H1 (cell line): ENCODE measurements at regions not wholly inside any gene's neighbourhood (a gene's known extent, or its start where the extent isn't known, plus 50 kb on each side); places are given as distances from the start of the nearest gene placed in this dataset.

Experiments
- BCL11A ChIP-seq, 2 experiments: IDR thresholded peaks; one replicate each; pipeline ENCODE4 v1.6.1; 2011; ENCODE audit warnings: low read depth in 2 of 2, low read length in 2 of 2, mild to moderate bottlenecking in 2 of 2
- CTCF ChIP-seq, 3 experiments: IDR thresholded peaks; 1 replicate in 2 of 3; 2 replicates in 1 of 3; pipeline versions ENCODE4 v1.5.1 to v1.6.1; 2011; ENCODE audit warnings: low read length in 3 of 3, mild to moderate bottlenecking in 3 of 3, inconsistent platforms in 2 of 3, low read depth in 1 of 3, moderate library complexity in 1 of 3; ENCODE audit not compliant: insufficient read depth in 1 of 3; ENCODE audit errors: control extremely low read depth in 1 of 3
- EGR1 ChIP-seq: IDR thresholded peaks from 2 replicates; pipeline ENCODE4 v1.6.1; 2011; ENCODE audit warnings: low read depth, low read length, borderline replicate concordance
- JUN ChIP-seq: IDR thresholded peaks from 2 replicates; pipeline ENCODE4 v1.6.1; 2011; ENCODE audit warnings: low read depth, mild to moderate bottlenecking, improper control_type of control experiment, low read length
- KDM4A ChIP-seq: IDR thresholded peaks from one replicate; pipeline ENCODE4 v1.7.1; 2012; ENCODE audit warnings: low read depth, mild to moderate bottlenecking, moderate library complexity, low read length, inconsistent platforms; ENCODE audit not compliant: severe bottlenecking
- MAX ChIP-seq: IDR thresholded peaks from 2 replicates; pipeline ENCODE4 v1.6.1; 2012; ENCODE audit warnings: inconsistent platforms
- PHF8 ChIP-seq: fragments of 200-600 bp; sonication (generic); conservative IDR thresholded peaks from 2 replicates; pipeline ENCODE4 v1.7.1; 2012; ENCODE audit warnings: low read depth, mild to moderate bottlenecking, inconsistent platforms, low read length, moderate library complexity
- POLR2A ChIP-seq, 2 experiments: IDR thresholded peaks; 1 replicate in 1 of 2; 2 replicates in 1 of 2; pipeline ENCODE4 v1.6.1; 2011; ENCODE audit warnings: low read depth in 2 of 2, low read length in 2 of 2, mild to moderate bottlenecking in 2 of 2; ENCODE audit errors: control extremely low read depth in 1 of 2
- RBBP5 ChIP-seq: IDR thresholded peaks from 2 replicates; pipeline ENCODE4 v1.7.1; 2012; ENCODE audit warnings: low read depth, mild to moderate bottlenecking, inconsistent platforms, low read length, moderate library complexity, borderline replicate concordance
- RFX5 ChIP-seq: IDR thresholded peaks from 2 replicates; pipeline ENCODE4 v1.6.1; 2011; ENCODE audit warnings: low read depth, low read length, improper control_type of control experiment, borderline replicate concordance
- SIN3A ChIP-seq, 2 experiments: IDR thresholded peaks in 1 of 2; conservative IDR thresholded peaks in 1 of 2; 2 replicates each; pipeline ENCODE4 v1.6.1; 2011 to 2012; ENCODE audit warnings: low read length in 2 of 2, improper control_type of control experiment in 1 of 2, low read depth in 1 of 2, mild to moderate bottlenecking in 1 of 2
- SP1 ChIP-seq: IDR thresholded peaks from 2 replicates; pipeline ENCODE4 v1.6.1; 2011; ENCODE audit warnings: low read depth, low read length
- SRF ChIP-seq: IDR thresholded peaks from 2 replicates; pipeline ENCODE4 v1.6.1; 2011; ENCODE audit warnings: mild to moderate bottlenecking, low read depth, low read length, moderate library complexity
- TAF1 ChIP-seq: IDR thresholded peaks from 2 replicates; pipeline ENCODE4 v1.6.1; 2011; ENCODE audit warnings: mild to moderate bottlenecking, low read depth, low read length
- TCF12 ChIP-seq: IDR thresholded peaks from 2 replicates; pipeline ENCODE4 v1.6.1; 2011; ENCODE audit warnings: low read depth, mild to moderate bottlenecking, low read length
- USF2 ChIP-seq: IDR thresholded peaks from 2 replicates; pipeline ENCODE4 v1.6.1; 2011; ENCODE audit warnings: low read length, improper control_type of control experiment

- TF ChIP-seq CTCF (IDR thresholded peaks at IDR 0.05; ENCODE audit: control extremely low read depth in 1 of 3, insufficient read depth in 1 of 3, low read depth in 1 of 3, low read length in 3 of 3) (no peak), POLR2A (IDR thresholded peaks at IDR 0.05; ENCODE audit: control extremely low read depth in 1 of 2, low read depth in 2 of 2, low read length in 2 of 2) (no peak), SP1 (0 out of 2 replicates have a peak, but pooled peaks have one; percentile 9), KDM4A (no peak), RFX5 (no peak), USF2 (no peak), SIN3A (conservative IDR thresholded peaks at IDR 0.05 in 1 of 2, IDR thresholded peaks at IDR 0.05 in 1 of 2; ENCODE audit: low read depth in 1 of 2, low read length in 2 of 2) (no peak), RBBP5 (no peak), MAX (no peak), PHF8 (no peak), TAF1 (no peak), TCF12 (peak; percentile 93), BCL11A (IDR thresholded peaks at IDR 0.05; ENCODE audit: low read depth in 2 of 2, low read length in 2 of 2) (no peak), EGR1 (no peak), SRF (no peak), JUN (no peak)
These were observed 195.0 kb upstream of the CPHXL start (continued) for GRCh38 chr16:75921281-75921680.
